HPDE6-E6E7 (cell line): ENCODE measurements at regions not wholly inside any gene's neighbourhood (a gene's known extent, or its start where the extent isn't known, plus 50 kb on each side); places are given as distances from the start of the nearest gene placed in this dataset.
"Not testable (repeated sequence)": the region's sequence is repeated elsewhere in the genome, so short reads cannot be mapped to it uniquely, and the experiment has no call there.

Source experiments
- DNase-seq: peaks from one replicate; pipeline ENCODE4 v3.0.0; 2011; ENCODE audit warnings: missing footprints; ENCODE audit errors: extremely low spot score

GRCh38 chr14:30260833-30261607, 297.9 kb upstream of the G2E3 start:
- no peak for DNase-seq

- no peak for DNase-seq
Measured at GRCh38 chr14:30264161-30264560, 294.8 kb upstream of the G2E3 start.

DNA sequence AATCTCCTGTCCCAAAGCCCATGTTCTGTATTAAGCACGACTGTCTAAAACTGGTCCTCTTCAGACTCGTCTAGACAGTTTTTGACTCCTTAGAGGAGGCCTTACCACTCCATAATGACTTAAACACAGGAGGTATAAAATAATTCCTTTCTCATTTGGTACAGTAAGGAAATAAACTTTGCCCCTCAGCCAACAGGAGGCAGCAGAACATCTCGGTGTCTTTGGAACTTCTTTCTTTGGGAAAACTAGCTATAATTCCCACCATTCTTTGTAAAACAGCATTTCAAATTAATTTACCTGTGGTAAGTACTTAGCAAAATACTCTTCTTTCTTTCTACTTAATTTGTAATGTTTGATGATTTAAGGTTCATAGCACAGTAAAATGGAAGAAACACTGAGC, 292.7 kb upstream of the G2E3 start:
- no peak for DNase-seq

DNA sequence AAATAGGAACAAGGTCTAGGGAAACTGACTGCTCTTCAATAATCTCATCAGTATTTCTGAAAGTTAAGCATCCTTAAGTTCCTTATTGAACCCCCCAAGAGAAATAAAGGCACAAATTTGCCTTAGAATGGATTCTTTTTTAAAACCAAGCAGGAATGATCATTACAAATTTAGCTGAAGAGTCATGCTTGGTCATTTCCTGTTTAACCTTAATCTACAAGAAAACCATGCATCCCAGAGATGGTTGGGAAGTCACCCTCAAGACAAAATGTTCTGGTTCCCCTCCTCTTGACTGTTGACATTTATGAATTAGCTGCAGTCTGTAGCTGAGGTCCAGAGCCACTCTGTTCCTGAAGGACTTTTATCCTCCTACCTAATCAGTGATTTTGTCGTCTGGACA, 291.8 kb upstream of the G2E3 start:
- DNase-seq: no peak

DNA sequence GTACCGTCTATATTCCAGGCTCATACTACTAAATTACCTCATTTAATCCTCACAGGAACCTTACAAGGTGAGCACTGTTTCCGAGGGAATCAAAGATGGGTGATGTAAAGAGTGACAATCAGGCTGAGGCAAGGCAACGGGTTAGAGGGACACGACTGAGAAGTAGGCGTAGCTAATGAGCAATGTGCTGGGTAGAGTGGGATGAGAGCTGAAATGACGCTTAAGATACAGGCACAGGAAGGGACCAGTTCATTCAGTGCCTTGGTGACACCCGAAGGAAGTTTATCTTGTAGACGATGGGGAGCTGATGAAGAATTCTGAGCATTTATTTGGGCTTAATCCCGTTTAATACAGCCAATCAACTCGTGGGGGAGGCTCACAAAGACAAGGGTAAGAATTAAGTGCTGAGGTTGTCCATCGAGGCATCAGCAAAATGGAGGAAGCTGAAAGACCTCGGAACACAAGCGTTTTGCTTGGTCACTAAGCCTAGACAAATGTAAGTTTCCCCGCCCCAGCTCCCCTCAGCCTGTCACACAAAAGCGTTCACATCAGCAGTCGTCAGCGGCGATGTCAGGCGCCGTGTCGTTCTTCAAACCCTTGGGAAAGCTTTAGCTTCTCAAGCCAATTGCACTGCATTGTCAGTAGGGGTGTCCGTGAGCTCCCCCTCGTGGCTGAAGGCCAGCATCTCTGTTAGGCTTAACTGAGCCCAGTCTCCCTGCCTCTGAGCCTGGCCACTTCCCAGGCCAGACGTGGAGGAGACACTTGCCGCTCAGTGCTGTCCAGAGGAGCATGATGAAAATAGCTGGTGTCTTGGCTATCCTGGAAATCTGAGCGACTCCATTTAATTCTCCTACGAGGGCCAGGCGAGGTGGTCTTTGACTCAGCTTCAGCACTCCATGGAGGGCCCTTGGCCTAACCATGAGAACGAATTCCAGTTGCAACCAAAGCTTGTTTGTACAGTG, 288.5 kb upstream of the G2E3 start:
- DNase-seq: peak; percentile 66

- no peak for DNase-seq
Measured at GRCh38 chr14:30271811-30272323, 287.1 kb upstream of the G2E3 start.

DNA sequence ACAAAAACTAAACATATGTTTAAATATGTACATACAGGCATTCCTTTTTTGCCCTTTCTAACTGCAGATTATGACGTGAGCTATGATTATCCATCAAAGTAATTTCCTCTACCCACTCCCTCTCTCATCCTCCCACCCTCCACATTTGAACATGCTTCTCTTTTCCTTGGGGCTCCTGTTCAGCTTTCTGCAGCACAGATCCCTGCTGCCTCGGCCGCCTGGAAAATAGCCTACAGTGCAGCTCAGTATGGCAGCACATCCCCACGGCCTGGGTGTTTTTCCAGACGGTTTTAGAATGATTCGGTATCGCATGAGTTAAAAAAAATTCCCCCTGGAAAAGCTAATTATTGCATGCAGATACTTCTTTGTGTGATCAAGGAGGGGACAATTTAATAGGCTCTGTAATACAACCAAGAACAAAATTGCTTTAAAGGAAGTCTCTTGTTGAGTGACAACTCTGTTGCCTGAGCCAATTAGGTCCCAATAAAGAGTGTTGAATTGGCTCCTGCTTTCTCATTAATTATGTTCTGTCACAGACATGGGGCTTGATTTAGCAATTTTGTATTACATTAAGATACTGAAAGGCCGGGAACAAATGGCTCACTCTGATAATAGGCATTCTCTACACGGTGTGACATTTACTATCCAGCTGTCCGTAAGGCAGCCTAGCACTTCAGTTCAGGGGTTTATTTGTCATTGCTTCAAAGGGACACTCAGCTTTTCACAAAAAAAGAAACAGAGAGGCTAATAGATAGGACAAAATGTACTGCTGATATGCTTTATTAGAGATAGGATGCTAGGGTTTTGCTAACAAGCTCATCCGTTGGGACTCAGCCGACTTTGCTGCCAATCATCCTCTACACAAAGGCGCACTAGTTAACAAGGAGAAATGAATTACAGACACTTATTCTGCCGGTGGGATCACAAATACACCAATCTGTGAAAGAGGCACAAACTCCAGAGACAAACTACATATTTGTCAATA, 285.8 kb upstream of the G2E3 start:
- DNase-seq: no peak

GRCh38 chr14:30275604-30276003, 283.4 kb upstream of the G2E3 start:
- DNase-seq: no peak

DNA sequence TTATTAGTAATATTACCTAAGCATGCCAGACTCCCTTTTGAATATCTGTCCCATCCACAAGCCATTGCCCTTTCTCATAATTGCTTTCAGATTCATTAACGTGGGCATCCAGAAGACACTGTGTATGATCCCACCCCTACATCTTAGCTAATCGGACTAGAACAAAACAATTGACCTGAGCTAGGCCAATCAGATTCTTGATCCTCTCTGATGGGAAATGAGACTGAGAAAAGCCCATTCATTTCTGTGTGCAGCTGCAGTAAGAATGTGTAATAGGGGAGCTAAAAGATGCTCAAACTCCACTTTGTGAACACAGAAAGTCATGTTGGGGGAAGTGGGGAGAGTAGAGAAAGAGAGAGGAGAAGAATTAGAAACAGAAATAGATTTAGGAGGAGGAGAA, 281.7 kb upstream of the G2E3 start:
- DNase-seq: no peak

- DNase-seq: not testable (repeated sequence)
Measured at GRCh38 chr14:30278856-30279255, 280.1 kb upstream of the G2E3 start.

- peak; percentile 21 for DNase-seq
Measured at GRCh38 chr14:30283822-30284446, 275.0 kb upstream of the G2E3 start.

DNA sequence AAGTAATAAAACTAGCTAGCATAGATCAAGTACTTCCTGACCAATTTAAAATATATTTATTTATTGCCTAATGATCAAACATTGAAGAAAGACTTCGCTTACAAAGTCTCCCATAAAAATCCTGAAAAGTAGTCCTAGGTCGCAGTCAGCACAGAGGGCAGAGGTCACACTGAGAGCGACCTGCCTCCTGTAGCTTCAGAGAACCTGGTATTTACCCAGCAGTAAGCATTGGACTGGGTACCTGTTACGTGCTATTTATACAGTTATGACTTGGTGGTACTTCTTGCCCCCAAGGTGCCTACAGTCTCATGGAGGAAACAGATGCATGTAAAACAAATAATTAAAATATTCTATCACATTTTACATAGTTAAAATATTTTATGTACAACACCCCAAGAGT, 274.1 kb upstream of the G2E3 start:
- no peak for DNase-seq

GRCh38 chr14:30287579-30288445, 271.1 kb upstream of the G2E3 start:
- no peak for DNase-seq

- no peak for DNase-seq
Measured at GRCh38 chr14:30290001-30290400, 269.0 kb upstream of the G2E3 start.

DNA sequence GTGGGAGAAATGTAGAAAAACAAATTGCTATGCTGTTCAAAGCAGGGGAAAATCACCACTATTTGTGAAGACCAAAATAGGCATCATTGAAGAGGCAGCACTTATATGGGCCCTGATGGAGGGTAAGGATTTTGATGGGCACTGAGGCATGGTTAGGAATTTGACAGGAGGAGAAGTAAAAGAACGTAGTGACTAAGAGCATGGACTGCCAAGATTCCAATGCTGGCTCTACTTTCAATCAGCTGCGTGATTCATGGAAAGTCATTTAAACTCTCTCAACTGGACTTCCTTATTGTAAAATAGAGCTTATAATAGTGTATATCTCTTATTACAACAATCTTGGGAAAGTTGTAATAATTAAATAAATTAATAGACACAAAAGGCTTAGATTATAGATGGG, 267.7 kb upstream of the G2E3 start:
- DNase-seq: peak; percentile 39

DNA sequence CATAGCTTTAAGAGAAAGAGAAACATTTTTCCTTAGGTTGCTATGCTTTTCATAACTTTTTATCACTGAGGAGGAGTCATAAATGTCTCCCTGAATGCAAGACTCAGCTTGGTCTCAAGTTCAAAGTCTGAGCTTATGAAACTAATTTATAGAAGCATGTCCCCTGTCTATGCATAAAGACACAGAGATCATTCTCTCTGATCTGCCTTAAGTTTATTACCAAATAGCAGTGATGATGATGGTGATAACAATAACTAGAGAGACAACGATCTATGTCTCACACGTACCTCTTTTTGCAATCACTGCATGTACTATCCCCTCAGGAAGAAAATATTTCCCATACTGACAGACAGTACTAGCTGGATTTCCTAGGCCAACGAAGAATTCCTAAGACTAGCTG, 266.4 kb upstream of the G2E3 start:
- no peak for DNase-seq

DNA sequence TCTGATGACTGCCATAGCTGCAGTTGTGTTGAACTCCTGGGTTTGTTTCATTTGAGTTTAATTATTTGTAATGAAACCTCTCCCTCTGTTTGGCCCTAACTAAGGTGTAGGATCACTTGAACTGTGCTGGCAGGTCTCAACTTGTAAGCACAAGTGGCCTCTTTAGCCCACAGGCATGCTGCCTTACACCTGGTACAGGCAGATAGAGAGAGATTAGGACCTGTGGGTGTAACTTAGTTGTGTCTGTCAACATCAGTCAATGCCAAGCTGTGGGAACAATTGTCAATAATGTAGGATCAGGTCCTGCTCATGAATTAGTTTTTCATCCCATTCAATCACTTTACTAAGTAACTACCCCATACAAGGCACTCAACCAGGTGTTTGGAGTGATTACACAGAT, 263.0 kb upstream of the G2E3 start:
- DNase-seq: peak; percentile 7

GRCh38 chr14:30296931-30297405, 262.0 kb upstream of the G2E3 start:
- DNase-seq: no peak

GRCh38 chr14:30297876-30298795, 260.8 kb upstream of the G2E3 start:
- DNase-seq: no peak
